ENCODE measurements at regions not wholly inside any gene's neighbourhood (a gene's known extent, or its start where the extent isn't known, plus 50 kb on each side); places are given as distances from the start of the nearest gene placed in this dataset.

GRCh38 chr16:52874042-52874441 is 178.7 kb downstream of the CHD9NB start:
- H3K4me2 ChIP-seq (ENCODE audit: insufficient read depth in 1 of 2, low read depth in 2 of 2, low read length in 2 of 2) = peak overlapping the region; percentile 18 to 44; a peak in 2 of 4 replicates
- no peak overlapping the region for H2BK5ac ChIP-seq (ENCODE audit: low read depth, low read length)
- CTCF ChIA-PET (ENCODE audit: partially characterized antibody) = interaction anchor here (2.3 kb wide), 1 partner anchor 12 kb away, joined by 8 read pairs; no protein-coding TSS in a partner anchor
- TF ChIP-seq POU5F1 (IDR thresholded peaks at IDR 0.05; ENCODE audit: low read depth, low read length) = peak; percentile 85; the same call in 1 of the 2 replicates
- TF ChIP-seq BCL11A (IDR thresholded peaks at IDR 0.05; ENCODE audit: low read depth in 2 of 2, low read length in 2 of 2) = no peak
- 0 out of 2 replicates have a peak, but pooled peaks have one; percentile 74 for TF ChIP-seq TCF12 (IDR thresholded peaks at IDR 0.05; ENCODE audit: low read depth, low read length)

More at GRCh38 chr16:52874042-52874441, 178.7 kb downstream of the CHD9NB start:
- FAIRE-seq (peak; percentile 57), DNase-seq (ENCODE audit: low read depth in 1 of 2, low spot score in 2 of 2) (peak in 1 of 2 experiments; percentile 3)
- Histone ChIP-seq H3K9me3 (ENCODE audit: insufficient read depth in 2 of 2, low read depth in 1 of 2, low read length in 1 of 2) (no peaks in the 10 kb centered on the region), H4K5ac (ENCODE audit: insufficient read length, low read depth, low read length) (no peak overlapping the region), H3K18ac (ENCODE audit: extremely low read depth, low read length) (no peak overlapping the region), H3K4me3 (ENCODE audit: extremely low read depth in 1 of 4, insufficient read depth in 2 of 4, low read depth in 3 of 4, low read length in 4 of 4) (no peak overlapping the region), H3K4ac (replicated peaks; ENCODE audit: insufficient read length, low read depth, low read length) (no peak overlapping the region), H4K8ac (ENCODE audit: extremely low read depth, insufficient read depth, low read length) (no peak overlapping the region), H3K36me3 (ENCODE audit: control insufficient read depth in 2 of 4, insufficient read depth in 4 of 4, low read length in 3 of 4) (no peaks in the 10 kb centered on the region), H2BK120ac (replicated peaks; ENCODE audit: low read depth, low read length) (no peak overlapping the region), H3K9ac (replicated peaks in 1 of 4; ENCODE audit: extremely low read depth in 1 of 4, low read depth in 3 of 4, low read length in 3 of 4) (no peak overlapping the region), H3K27ac (ENCODE audit: low read depth, low read length) (no peak overlapping the region), H2BK12ac (ENCODE audit: low read depth, low read length) (no peak overlapping the region), H4K91ac (replicated peaks; ENCODE audit: insufficient read length, low read length) (no peak overlapping the region), H3K4me1 (replicated peaks in 1 of 4; ENCODE audit: control insufficient read depth in 3 of 4, insufficient read depth in 4 of 4, low read length in 3 of 4) (peaks cover 4 to 10% (median 7%) of the 10 kb centered on the region in 4 experiments; a peak in 4 of 7 replicates), H3K27me3 (replicated peaks in 1 of 4; ENCODE audit: control insufficient read depth in 3 of 4, extremely low read depth in 1 of 4, insufficient read depth in 3 of 4, low read length in 3 of 4) (no peaks in the 10 kb centered on the region), H3K14ac (ENCODE audit: insufficient read length) (no peak overlapping the region), H3K23me2 (ENCODE audit: low read depth, low read length) (no peaks in the 10 kb centered on the region), H3K79me1 (ENCODE audit: low read depth, low read length) (no peaks in the 10 kb centered on the region), H2BK20ac (ENCODE audit: low read length) (no peak overlapping the region), H4K20me1 (replicated peaks in 1 of 2; ENCODE audit: control insufficient read depth in 1 of 2, insufficient read depth in 2 of 2, low read length in 2 of 2) (no peaks in the 10 kb centered on the region), H3K56ac (replicated peaks; ENCODE audit: insufficient read length, low read depth, low read length) (no peak overlapping the region), H3K23ac (ENCODE audit: insufficient read length) (no peak overlapping the region), H3K79me2 (ENCODE audit: control insufficient read depth in 1 of 2, insufficient read depth in 2 of 2, low read length in 2 of 2) (no peaks in the 10 kb centered on the region), H2AK5ac (ENCODE audit: low read depth, low read length) (no peak overlapping the region), H2BK15ac (ENCODE audit: low read length) (no peak overlapping the region), H2AFZ (ENCODE audit: low read length) (no peak overlapping the region)
- WGBS, 2 experiments (ENCODE audit: extremely low coverage in 1 of 2, insufficient coverage in 1 of 2, insufficient read length in 1 of 2, insufficient replicate concordance in 2 of 2, low coverage in 1 of 2, low lambda C conversion rate in 2 of 2, missing lambda C conversion rate in 1 of 2) = 18% methylated on average over 3 of the region's 3 CpGs; no CpG with 5 or more reads in 1 of the 2 experiments
- POLR2A ChIA-PET (ENCODE audit: partially characterized antibody) = no interaction called here
